ENCODE measurements at regions not wholly inside any gene's neighbourhood (a gene's known extent, or its start where the extent isn't known, plus 50 kb on each side); places are given as distances from the start of the nearest gene placed in this dataset.
A peak's percentile ranks its signal among the peaks of the same experiment; 100 is the strongest.

DNA sequence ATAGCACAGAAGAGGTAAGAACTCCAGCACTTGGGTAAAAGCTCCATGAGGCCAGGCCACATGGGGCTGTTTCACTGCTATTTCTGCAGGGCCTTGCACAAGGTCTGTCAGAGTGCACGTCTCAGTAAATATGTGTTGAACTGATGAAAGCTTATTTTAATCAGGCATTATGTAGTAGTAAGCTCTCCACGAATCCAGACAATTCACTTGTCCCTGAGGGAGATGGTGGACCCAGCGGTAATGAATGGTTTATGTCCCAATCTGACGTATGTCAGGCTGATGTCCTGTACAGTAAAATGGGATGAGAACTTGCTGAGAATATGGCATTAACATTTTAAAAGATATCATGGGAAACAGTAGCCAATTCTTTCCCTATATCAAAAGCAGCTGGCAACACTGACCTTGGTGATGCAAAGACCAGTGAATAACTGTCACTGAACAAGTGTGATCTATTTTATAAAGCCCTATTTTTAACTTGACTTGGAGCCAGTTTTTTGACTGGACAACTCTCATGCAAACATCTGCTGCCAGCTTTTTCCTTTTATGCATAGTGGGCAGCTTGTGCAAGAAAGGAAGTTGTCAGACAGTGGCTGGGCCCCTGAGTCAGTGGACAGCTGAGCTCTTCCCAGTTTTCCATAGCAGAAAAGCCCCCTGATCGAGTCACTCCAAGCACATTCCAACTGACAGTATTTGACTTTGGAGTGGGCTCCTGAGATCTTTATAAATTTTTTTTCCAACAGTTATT lies 519.8 kb upstream of the MDFIC2 start:
- H3K9me3 ChIP-seq = no peaks in the 10 kb centered on the region
- DNase-seq = no peak
- no peaks in the 10 kb centered on the region for H3K36me3 ChIP-seq
- no peaks in the 10 kb centered on the region for H3K27me3 ChIP-seq
- peak overlapping the region in 1 of 2 donors; percentile 38 for H3K27ac ChIP-seq
- TF ChIP-seq, protein P1, sequence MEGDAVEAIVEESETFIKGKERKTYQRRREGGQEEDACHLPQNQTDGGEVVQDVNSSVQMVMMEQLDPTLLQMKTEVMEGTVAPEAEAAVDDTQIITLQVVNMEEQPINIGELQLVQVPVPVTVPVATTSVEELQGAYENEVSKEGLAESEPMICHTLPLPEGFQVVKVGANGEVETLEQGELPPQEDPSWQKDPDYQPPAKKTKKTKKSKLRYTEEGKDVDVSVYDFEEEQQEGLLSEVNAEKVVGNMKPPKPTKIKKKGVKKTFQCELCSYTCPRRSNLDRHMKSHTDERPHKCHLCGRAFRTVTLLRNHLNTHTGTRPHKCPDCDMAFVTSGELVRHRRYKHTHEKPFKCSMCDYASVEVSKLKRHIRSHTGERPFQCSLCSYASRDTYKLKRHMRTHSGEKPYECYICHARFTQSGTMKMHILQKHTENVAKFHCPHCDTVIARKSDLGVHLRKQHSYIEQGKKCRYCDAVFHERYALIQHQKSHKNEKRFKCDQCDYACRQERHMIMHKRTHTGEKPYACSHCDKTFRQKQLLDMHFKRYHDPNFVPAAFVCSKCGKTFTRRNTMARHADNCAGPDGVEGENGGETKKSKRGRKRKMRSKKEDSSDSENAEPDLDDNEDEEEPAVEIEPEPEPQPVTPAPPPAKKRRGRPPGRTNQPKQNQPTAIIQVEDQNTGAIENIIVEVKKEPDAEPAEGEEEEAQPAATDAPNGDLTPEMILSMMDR (IDR thresholded peaks at IDR 0.05) = no peak
- no peak for TF ChIP-seq POLR2A (IDR thresholded peaks at IDR 0.05)
- no peak overlapping the region for H3K4me3 ChIP-seq
- intact Hi-C loops (cut with DNase I; ENCODE audit: low total_unique reads) = no loop called here
- no peaks in the 10 kb centered on the region for H3K4me1 ChIP-seq

DNA sequence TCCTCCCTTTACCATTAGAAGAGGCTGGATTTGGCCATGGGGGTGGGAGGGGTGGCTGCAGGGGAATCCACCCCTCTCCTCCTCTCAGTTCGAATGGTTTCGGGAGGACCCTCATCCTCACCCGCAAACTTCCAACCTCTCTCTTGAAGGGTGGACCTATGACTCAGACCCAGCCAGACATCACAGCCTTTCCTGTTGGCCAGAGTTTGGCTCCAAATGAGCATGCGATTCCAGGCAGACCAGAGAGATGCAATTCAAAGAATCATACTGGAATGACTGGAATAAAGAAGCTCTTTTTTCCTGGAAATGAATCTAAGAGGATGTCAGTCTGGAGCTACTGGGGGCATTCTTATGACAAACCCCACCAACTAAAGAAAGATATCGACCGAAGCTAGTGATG lies 516.7 kb upstream of the MDFIC2 start:
- intact Hi-C loops (cut with DNase I; ENCODE audit: low total_unique reads) = no loop called here
- H3K9me3 ChIP-seq = no peaks in the 10 kb centered on the region
- H3K36me3 ChIP-seq = no peaks in the 10 kb centered on the region
- TF ChIP-seq, protein P1 (IDR thresholded peaks at IDR 0.05) = no peak
- TF ChIP-seq POLR2A (IDR thresholded peaks at IDR 0.05) = no peak
- no peak overlapping the region for H3K27ac ChIP-seq
- DNase-seq = peak in 1 of 2 donors; percentile 16
- no peak overlapping the region for H3K4me3 ChIP-seq
- no peaks in the 10 kb centered on the region for H3K27me3 ChIP-seq
- H3K4me1 ChIP-seq = no peaks in the 10 kb centered on the region

DNA sequence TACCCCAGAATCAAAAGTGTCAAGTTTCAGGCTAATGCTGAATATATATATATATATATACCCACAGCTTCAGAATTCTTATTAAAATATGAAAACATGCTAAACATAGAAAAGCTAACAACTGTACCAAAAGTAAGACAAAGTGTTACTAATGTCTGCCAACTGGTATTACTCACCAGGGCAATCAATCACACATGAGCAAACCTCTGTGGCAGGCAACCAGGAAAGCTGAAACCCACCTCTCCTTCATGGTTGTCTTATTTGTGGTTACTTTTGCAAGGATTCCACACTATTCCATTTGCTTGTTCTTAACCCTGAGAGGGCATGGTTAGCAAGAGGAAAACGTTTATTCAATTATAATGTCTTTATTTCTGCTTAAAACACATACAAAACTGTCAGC lies 512.3 kb upstream of the MDFIC2 start:
- Histone ChIP-seq H3K27ac (no peak overlapping the region), H3K4me1 (no peaks in the 10 kb centered on the region), H3K27me3 (no peaks in the 10 kb centered on the region), H3K9me3 (no peaks in the 10 kb centered on the region), H3K36me3 (no peaks in the 10 kb centered on the region), H3K4me3 (no peak overlapping the region)
- TF ChIP-seq, protein P1 (IDR thresholded peaks at IDR 0.05) = no peak
- no peak for TF ChIP-seq POLR2A (IDR thresholded peaks at IDR 0.05)
- no peak for DNase-seq
- intact Hi-C loops (cut with DNase I; ENCODE audit: low total_unique reads) = no loop called here

DNA sequence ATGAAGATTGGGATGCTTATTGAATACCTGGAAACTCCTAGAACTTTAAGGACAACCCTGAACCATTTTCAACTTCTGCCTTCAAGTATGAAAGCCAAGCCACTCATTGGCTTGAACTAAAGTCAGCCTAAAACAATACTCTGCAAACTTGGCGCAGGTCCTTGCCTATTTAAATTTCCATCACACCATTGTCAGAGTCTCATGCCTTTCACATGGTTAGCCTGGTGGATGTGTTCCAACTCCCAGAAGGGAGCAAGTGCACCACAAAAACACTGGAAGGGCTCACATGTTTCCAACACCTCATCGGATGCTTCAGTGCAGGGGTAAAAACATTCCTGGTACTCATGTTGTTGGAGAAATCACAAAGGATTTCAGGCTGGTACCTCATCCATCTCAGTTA lies 511.6 kb upstream of the MDFIC2 start:
- no peaks in the 10 kb centered on the region for H3K4me1 ChIP-seq
- no peaks in the 10 kb centered on the region for H3K9me3 ChIP-seq
- H3K27me3 ChIP-seq = no peaks in the 10 kb centered on the region
- H3K4me3 ChIP-seq = no peak overlapping the region
- TF ChIP-seq, protein P1 (IDR thresholded peaks at IDR 0.05) = no peak
- TF ChIP-seq POLR2A (IDR thresholded peaks at IDR 0.05) = no peak
- H3K27ac ChIP-seq = no peak overlapping the region
- intact Hi-C loops (cut with DNase I; ENCODE audit: low total_unique reads) = no loop called here
- no peaks in the 10 kb centered on the region for H3K36me3 ChIP-seq
- no peak for DNase-seq

DNA sequence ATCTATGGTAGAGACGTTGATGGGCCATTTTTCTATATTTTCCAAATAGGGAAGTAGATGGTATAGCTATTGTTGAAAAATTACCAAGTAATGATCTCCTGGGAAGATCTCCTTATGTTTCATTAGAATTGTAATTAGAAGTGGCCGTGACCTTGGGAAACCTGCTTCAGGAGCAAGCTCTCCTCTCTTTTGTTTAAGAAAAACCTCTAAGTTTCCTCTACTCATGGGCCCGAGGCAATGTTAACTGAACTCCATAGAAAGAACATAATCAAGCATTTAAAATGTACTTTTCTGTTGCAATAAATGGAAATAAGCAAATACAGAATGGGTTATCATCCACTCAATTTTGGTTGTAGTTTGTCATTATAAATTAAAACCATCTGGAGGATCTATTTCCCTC lies 511.2 kb upstream of the MDFIC2 start:
- TF ChIP-seq, protein P1 (IDR thresholded peaks at IDR 0.05) = no peak
- TF ChIP-seq POLR2A (IDR thresholded peaks at IDR 0.05) = no peak
- intact Hi-C loops (cut with DNase I; ENCODE audit: low total_unique reads) = no loop called here
- no peak overlapping the region for H3K27ac ChIP-seq

More for the DNA sequence above, 511.2 kb upstream of the MDFIC2 start:
- no peaks in the 10 kb centered on the region for H3K4me1 ChIP-seq
- no peak overlapping the region for H3K4me3 ChIP-seq
- H3K9me3 ChIP-seq = no peaks in the 10 kb centered on the region
- H3K36me3 ChIP-seq = no peaks in the 10 kb centered on the region
- no peaks in the 10 kb centered on the region for H3K27me3 ChIP-seq
- DNase-seq = no peak

Measured in uterus (tissue), 3 donors.